ENCODE measurements at regions not wholly inside any gene's neighbourhood (a gene's known extent, or its start where the extent isn't known, plus 50 kb on each side); places are given as distances from the start of the nearest gene placed in this dataset.

- Histone ChIP-seq H3K36me3 (ENCODE audit: insufficient read depth, low read length) (no peaks in the 10 kb centered on the region), H3K4me1 (ENCODE audit: insufficient read depth, low read length) (no peaks in the 10 kb centered on the region), H3K9me3 (ENCODE audit: insufficient read depth, low read depth, low read length) (no peaks in the 10 kb centered on the region), H2AFZ (ENCODE audit: low read depth, low read length) (no peak overlapping the region), H3K9ac (ENCODE audit: low read length) (no peak overlapping the region), H3K27me3 (ENCODE audit: insufficient read depth, low read length) (peaks cover 3% of the 10 kb centered on the region), H3K79me2 (ENCODE audit: insufficient read depth, low read length) (no peaks in the 10 kb centered on the region), H3K4me3 (ENCODE audit: insufficient read depth, low read depth, low read length) (no peak overlapping the region), H3K4me2 (ENCODE audit: low read length) (no peak overlapping the region), H4K20me1 (ENCODE audit: insufficient read depth, low read length) (no peaks in the 10 kb centered on the region), H3K27ac (ENCODE audit: low read depth, low read length) (no peak overlapping the region)
- FAIRE-seq (peak; percentile 29), DNase-seq (ENCODE audit: low read depth) (no peak)
- no peaks in the 10 kb centered on the region for H3K36me3 Mint-ChIP-seq (ENCODE audit: low read depth, unreplicated experiment)
- H3K4me3 Mint-ChIP-seq (ENCODE audit: unreplicated experiment): no peak overlapping the region
- no peaks in the 10 kb centered on the region for H3K9me3 Mint-ChIP-seq (ENCODE audit: unreplicated experiment)
- no peak overlapping the region for H3K27ac Mint-ChIP-seq (ENCODE audit: unreplicated experiment)
- peak; percentile 59 for TF ChIP-seq CTCF (IDR thresholded peaks at IDR 0.05; ENCODE audit: insufficient read depth, low read depth, low read length)
- no peak for TF ChIP-seq EZH2 (IDR thresholded peaks at IDR 0.05; ENCODE audit: insufficient read depth, low read length)
- no peaks in the 10 kb centered on the region for H3K4me1 Mint-ChIP-seq (ENCODE audit: low read depth, unreplicated experiment)
- no peaks in the 10 kb centered on the region for H3K27me3 Mint-ChIP-seq (ENCODE audit: low read depth, unreplicated experiment)
Measured at GRCh38 chr12:54723379-54724256, 75.5 kb upstream of the DCD start.

GRCh38 chr12:54721312-54721711 lies 73.1 kb upstream of the DCD start:
- no peaks in the 10 kb centered on the region for H4K20me1 ChIP-seq (ENCODE audit: insufficient read depth, low read length)
- Mint-ChIP-seq H3K4me1 (ENCODE audit: low read depth, unreplicated experiment) (no peaks in the 10 kb centered on the region), H3K36me3 (ENCODE audit: low read depth, unreplicated experiment) (no peaks in the 10 kb centered on the region), H3K27me3 (ENCODE audit: low read depth, unreplicated experiment) (peaks cover 3% of the 10 kb centered on the region), H3K4me3 (ENCODE audit: unreplicated experiment) (no peak overlapping the region), H3K9me3 (ENCODE audit: unreplicated experiment) (no peaks in the 10 kb centered on the region), H3K27ac (ENCODE audit: unreplicated experiment) (no peak overlapping the region)
- no peak overlapping the region for H3K27ac ChIP-seq (ENCODE audit: low read depth, low read length)
- no peak overlapping the region for H3K9ac ChIP-seq (ENCODE audit: low read length)
- no peaks in the 10 kb centered on the region for H3K36me3 ChIP-seq (ENCODE audit: insufficient read depth, low read length)
- DNase-seq (ENCODE audit: low read depth) (no peak), FAIRE-seq (no peak)
- no peaks in the 10 kb centered on the region for H3K4me1 ChIP-seq (ENCODE audit: insufficient read depth, low read length)
- H3K9me3 ChIP-seq (ENCODE audit: insufficient read depth, low read depth, low read length): no peaks in the 10 kb centered on the region
- H3K79me2 ChIP-seq (ENCODE audit: insufficient read depth, low read length): no peaks in the 10 kb centered on the region
- H3K4me2 ChIP-seq (ENCODE audit: low read length): no peak overlapping the region
- TF ChIP-seq EZH2 (IDR thresholded peaks at IDR 0.05; ENCODE audit: insufficient read depth, low read length): no peak
- TF ChIP-seq CTCF (IDR thresholded peaks at IDR 0.05; ENCODE audit: insufficient read depth, low read depth, low read length): no peak
- no peak overlapping the region for H3K4me3 ChIP-seq (ENCODE audit: insufficient read depth, low read depth, low read length)
- H3K27me3 ChIP-seq (ENCODE audit: insufficient read depth, low read length): peaks cover 3% of the 10 kb centered on the region
- no peak overlapping the region for H2AFZ ChIP-seq (ENCODE audit: low read depth, low read length)

GRCh38 chr12:54719691-54720090 lies 71.5 kb upstream of the DCD start:
- H3K27ac Mint-ChIP-seq (ENCODE audit: unreplicated experiment): no peak overlapping the region
- Histone ChIP-seq H3K27ac (ENCODE audit: low read depth, low read length) (no peak overlapping the region), H3K79me2 (ENCODE audit: insufficient read depth, low read length) (no peaks in the 10 kb centered on the region), H3K4me3 (ENCODE audit: insufficient read depth, low read depth, low read length) (no peak overlapping the region), H3K27me3 (ENCODE audit: insufficient read depth, low read length) (peaks cover 3% of the 10 kb centered on the region), H3K4me2 (ENCODE audit: low read length) (no peak overlapping the region), H3K36me3 (ENCODE audit: insufficient read depth, low read length) (no peaks in the 10 kb centered on the region), H2AFZ (ENCODE audit: low read depth, low read length) (no peak overlapping the region), H3K9ac (ENCODE audit: low read length) (no peak overlapping the region), H3K9me3 (ENCODE audit: insufficient read depth, low read depth, low read length) (no peaks in the 10 kb centered on the region), H3K4me1 (ENCODE audit: insufficient read depth, low read length) (no peaks in the 10 kb centered on the region), H4K20me1 (ENCODE audit: insufficient read depth, low read length) (no peaks in the 10 kb centered on the region)
- DNase-seq (ENCODE audit: low read depth) (no peak), FAIRE-seq (no peak)
- H3K27me3 Mint-ChIP-seq (ENCODE audit: low read depth, unreplicated experiment): peaks cover 4% of the 10 kb centered on the region
- H3K4me3 Mint-ChIP-seq (ENCODE audit: unreplicated experiment): no peak overlapping the region
- no peaks in the 10 kb centered on the region for H3K4me1 Mint-ChIP-seq (ENCODE audit: low read depth, unreplicated experiment)
- H3K9me3 Mint-ChIP-seq (ENCODE audit: unreplicated experiment): no peaks in the 10 kb centered on the region
- TF ChIP-seq EZH2 (IDR thresholded peaks at IDR 0.05; ENCODE audit: insufficient read depth, low read length) (no peak), CTCF (IDR thresholded peaks at IDR 0.05; ENCODE audit: insufficient read depth, low read depth, low read length) (no peak)
- H3K36me3 Mint-ChIP-seq (ENCODE audit: low read depth, unreplicated experiment): no peaks in the 10 kb centered on the region
